Upper lobe of left lung (tissue), 4 donors: ENCODE measurements at regions not wholly inside any gene's neighbourhood (a gene's known extent, or its start where the extent isn't known, plus 50 kb on each side); places are given as distances from the start of the nearest gene placed in this dataset.

ENCODE experiments used
- CTCF ChIP-seq, 6 experiments: fragments of 450-650 bp in 4 of 6; fragments of 200-600 bp in 2 of 6; sonication (generic) in 2 of 6; IDR thresholded peaks; one replicate each; pipeline ENCODE4 v1.5.1; 2016 to 2019; ENCODE audit warnings: antibody characterized with exemption in 6 of 6
- EP300 ChIP-seq, 4 donors: sonication (generic); formaldehyde crosslinking; IDR thresholded peaks; one replicate each; pipeline ENCODE4 v1.5.1; 2017; ENCODE audit warnings: antibody characterized with exemption in 4 of 4, control low read depth in 2 of 4
- POLR2A ChIP-seq, 4 donors: fragments of 450-650 bp; IDR thresholded peaks; one replicate each; pipeline ENCODE4 v1.5.1; 2016 to 2017; ENCODE audit warnings: antibody characterized with exemption in 4 of 4, mild to moderate bottlenecking in 2 of 4
- POLR2AphosphoS5 ChIP-seq, 2 donors: sonication (generic); formaldehyde crosslinking; IDR thresholded peaks; one replicate each; pipeline ENCODE4 v1.5.1; 2017; ENCODE audit warnings: antibody characterized with exemption in 2 of 2

GRCh38 chr2:8021921-8022320 lies 659.9 kb upstream of the ID2 start:
- no peak for TF ChIP-seq CTCF (IDR thresholded peaks at IDR 0.05)
- TF ChIP-seq EP300 (IDR thresholded peaks at IDR 0.05) = no peak
- no peak for TF ChIP-seq POLR2A (IDR thresholded peaks at IDR 0.05)
- no peak for TF ChIP-seq POLR2AphosphoS5 (IDR thresholded peaks at IDR 0.05)
